SU-DHL-6 (cell line): ENCODE measurements at regions not wholly inside any gene's neighbourhood (a gene's known extent, or its start where the extent isn't known, plus 50 kb on each side); places are given as distances from the start of the nearest gene placed in this dataset.

ENCODE experiments used
- H2AFZ ChIP-seq: fragments of 200-600 bp; sonication (generic); 2 replicates; pipeline ENCODE4 v1.6.1; 2014; ENCODE audit warnings: low read depth, mild to moderate bottlenecking, moderate library complexity, mixed read lengths, antibody characterized with exemption, low read length; ENCODE audit not compliant: severe bottlenecking
- H3F3A ChIP-seq: fragments of 200-600 bp; shearing (Covaris generic); 2 replicates; pipeline ENCODE4 v1.6.0; 2016; ENCODE audit warnings: antibody characterized with exemption, mild to moderate bottlenecking; ENCODE audit not compliant: insufficient read depth
- H3K27ac ChIP-seq: fragments of 200-600 bp; sonication (generic); 2 replicates; pipeline ENCODE4 v1.5.1; 2016; ENCODE audit warnings: low read depth, mild to moderate bottlenecking, low read length, moderate library complexity, mixed read lengths
- H3K27me3 ChIP-seq: fragments of 200-600 bp; sonication (generic), shearing (Covaris generic); 2 replicates; pipeline ENCODE4 v1.6.0; 2014; ENCODE audit warnings: mild to moderate bottlenecking, low read length
- H3K36me3 ChIP-seq: fragments of 200-600 bp; sonication (generic); 2 replicates; pipeline ENCODE4 v1.6.1; 2014; ENCODE audit warnings: mild to moderate bottlenecking, low read length, mixed read lengths
- H3K4me2 ChIP-seq: fragments of 300-600, 200-600 bp; shearing (Covaris generic), sonication (generic); 2 replicates; pipeline ENCODE4 v1.6.0; 2014; ENCODE audit warnings: low read length, low read depth, mild to moderate bottlenecking; ENCODE audit not compliant: poor library complexity, severe bottlenecking
- H3K4me3 ChIP-seq: fragments of 200-600 bp; sonication (generic); 2 replicates; pipeline ENCODE4 v1.5.1; 2014; ENCODE audit warnings: antibody characterized with exemption, low read length, mild to moderate bottlenecking, mixed read lengths; ENCODE audit not compliant: insufficient read depth, poor library complexity, severe bottlenecking
- H3K79me2 ChIP-seq: fragments of 200-600 bp; sonication (generic); 2 replicates; pipeline ENCODE4 v1.6.1; 2014; ENCODE audit warnings: mild to moderate bottlenecking, low read length, moderate library complexity; ENCODE audit not compliant: insufficient read depth
- H3K9ac ChIP-seq: fragments of 200-600 bp; sonication (generic); 2 replicates; pipeline ENCODE4 v1.7.0; 2014; ENCODE audit warnings: mild to moderate bottlenecking, low read length
- H3K9me2 ChIP-seq: fragments of 200-600 bp; sonication (generic); replicated peaks from 2 replicates; pipeline ENCODE4 v1.6.1; 2014; ENCODE audit warnings: low read length; ENCODE audit not compliant: insufficient read depth
- H3K9me3 ChIP-seq: fragments of 200-600 bp; sonication (generic); 2 replicates; pipeline ENCODE4 v1.6.1; 2014; ENCODE audit warnings: low read length, mixed read lengths; ENCODE audit not compliant: insufficient read depth
- H4K20me1 ChIP-seq: fragments of 200-600 bp; sonication (generic); 2 replicates; pipeline ENCODE4 v1.6.1; 2014; ENCODE audit warnings: low read depth, mild to moderate bottlenecking, antibody characterized with exemption, low read length, moderate library complexity, mixed read lengths
- EZH2phosphoT487 ChIP-seq: fragments of 200-600 bp; sonication (generic), shearing (Covaris generic); conservative IDR thresholded peaks from 2 replicates; pipeline ENCODE4 v1.6.1; 2018; ENCODE audit warnings: mild to moderate bottlenecking, antibody characterized with exemption, low read length, moderate library complexity, mixed read lengths
- TF ChIP-seq, protein P1 (sequence below): fragments of 200-600 bp; sonication (generic); IDR thresholded peaks from one replicate; pipeline ENCODE4 v1.5.1; 2017; ENCODE audit warnings: antibody characterized with exemption, mild to moderate bottlenecking, low read length, moderate library complexity; ENCODE audit not compliant: insufficient read depth, poor library complexity, severe bottlenecking

DNA sequence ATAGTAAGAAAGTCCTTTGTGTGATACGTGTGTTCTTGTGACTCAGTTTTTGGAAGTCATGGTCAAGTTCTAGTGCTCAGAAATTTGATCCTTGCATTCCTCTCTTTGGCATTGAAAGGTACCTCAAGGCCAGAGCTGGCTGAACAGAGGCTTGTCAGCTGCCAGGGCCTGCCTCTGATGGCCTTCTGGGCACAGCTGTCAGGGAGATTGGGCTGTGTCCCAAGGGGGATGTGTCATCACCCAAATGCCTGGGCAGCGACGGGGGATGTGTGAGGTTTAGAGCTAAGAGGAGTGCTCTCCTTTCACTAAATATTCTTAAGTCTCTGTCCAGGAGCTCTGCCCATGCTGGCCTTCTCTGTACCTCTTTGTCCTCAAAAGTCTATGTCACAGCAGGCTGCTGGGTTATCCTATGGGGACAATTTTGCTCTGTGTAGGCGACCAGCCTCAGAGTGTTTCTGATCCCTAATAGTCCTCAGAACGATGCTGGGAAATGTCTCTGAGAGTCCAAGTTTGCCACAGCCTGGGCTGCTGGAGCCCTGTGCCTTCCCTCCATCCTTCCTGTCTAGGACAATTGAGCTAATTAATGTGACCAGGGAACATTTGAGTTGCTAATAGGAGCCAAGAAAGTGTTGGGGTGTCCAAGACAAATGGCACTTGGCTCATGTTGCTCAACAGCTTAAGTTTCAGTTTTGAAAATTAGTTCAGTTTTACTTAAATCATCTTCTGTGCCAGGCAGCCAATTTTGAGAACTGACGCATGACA is 115.4 kb upstream of the ZNF521 start:
- Histone ChIP-seq H3F3A (no peaks in the 10 kb centered on the region), H3K9ac (no peak overlapping the region), H3K9me3 (no peaks in the 10 kb centered on the region), H3K36me3 (no peaks in the 10 kb centered on the region), H3K79me2 (no peaks in the 10 kb centered on the region), H3K27me3 (no peaks in the 10 kb centered on the region), H2AFZ (no peak overlapping the region), H3K4me3 (no peak overlapping the region), H3K27ac (no peak overlapping the region), H3K4me2 (no peak overlapping the region), H4K20me1 (no peaks in the 10 kb centered on the region), H3K9me2 (no peaks in the 10 kb centered on the region)
- TF ChIP-seq EZH2phosphoT487, result no peak
- TF ChIP-seq, protein P1, sequence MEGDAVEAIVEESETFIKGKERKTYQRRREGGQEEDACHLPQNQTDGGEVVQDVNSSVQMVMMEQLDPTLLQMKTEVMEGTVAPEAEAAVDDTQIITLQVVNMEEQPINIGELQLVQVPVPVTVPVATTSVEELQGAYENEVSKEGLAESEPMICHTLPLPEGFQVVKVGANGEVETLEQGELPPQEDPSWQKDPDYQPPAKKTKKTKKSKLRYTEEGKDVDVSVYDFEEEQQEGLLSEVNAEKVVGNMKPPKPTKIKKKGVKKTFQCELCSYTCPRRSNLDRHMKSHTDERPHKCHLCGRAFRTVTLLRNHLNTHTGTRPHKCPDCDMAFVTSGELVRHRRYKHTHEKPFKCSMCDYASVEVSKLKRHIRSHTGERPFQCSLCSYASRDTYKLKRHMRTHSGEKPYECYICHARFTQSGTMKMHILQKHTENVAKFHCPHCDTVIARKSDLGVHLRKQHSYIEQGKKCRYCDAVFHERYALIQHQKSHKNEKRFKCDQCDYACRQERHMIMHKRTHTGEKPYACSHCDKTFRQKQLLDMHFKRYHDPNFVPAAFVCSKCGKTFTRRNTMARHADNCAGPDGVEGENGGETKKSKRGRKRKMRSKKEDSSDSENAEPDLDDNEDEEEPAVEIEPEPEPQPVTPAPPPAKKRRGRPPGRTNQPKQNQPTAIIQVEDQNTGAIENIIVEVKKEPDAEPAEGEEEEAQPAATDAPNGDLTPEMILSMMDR, result no peak

DNA sequence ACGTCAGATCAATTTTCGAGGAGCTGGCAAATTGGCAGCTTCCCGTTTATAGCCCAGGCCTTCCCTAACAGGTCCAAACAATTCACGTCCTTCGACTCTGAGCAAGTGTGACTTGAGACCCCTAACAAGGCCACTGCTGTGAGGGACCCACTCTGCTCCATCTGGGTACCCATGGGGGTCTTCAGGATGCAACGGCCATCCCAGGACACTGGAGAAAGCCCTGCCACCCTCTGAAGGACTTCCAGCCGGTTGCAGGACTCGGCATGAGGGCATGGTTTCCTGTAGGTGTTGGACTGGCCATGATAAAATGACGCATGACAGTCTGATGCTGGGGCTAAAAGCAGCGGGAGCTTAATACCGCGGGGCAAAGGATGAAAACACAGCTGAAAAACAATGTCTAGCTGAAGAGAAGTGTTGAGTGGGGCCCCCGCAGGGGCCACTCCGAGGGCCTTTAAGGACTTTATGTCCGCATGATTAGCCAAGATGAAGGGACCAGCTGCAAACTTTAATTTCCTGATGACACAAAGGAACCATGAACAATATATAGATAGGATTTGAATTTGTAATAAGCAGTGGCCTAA is 113.3 kb upstream of the ZNF521 start:
- Histone ChIP-seq H3K27me3 (no peaks in the 10 kb centered on the region), H3K27ac (no peak overlapping the region), H4K20me1 (no peaks in the 10 kb centered on the region)

DNA sequence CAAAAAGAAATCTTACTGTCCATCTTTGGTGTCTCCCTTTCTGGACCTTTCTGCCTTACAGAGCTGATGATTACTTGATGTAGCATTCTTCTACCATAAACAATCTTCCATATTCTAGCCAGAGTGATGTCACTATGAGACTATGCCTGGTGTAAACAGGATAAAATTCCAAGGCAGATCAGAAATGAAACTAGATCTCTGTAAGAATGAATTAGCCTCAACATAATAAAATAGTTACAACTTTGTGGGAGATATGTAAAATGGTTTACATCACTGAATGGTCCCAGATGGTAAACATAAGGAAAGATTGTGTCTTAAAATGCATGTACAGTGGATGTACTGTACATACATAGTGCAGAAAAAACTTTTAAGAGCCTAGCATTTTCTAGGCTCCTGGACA is 112.3 kb upstream of the ZNF521 start:
- no peak overlapping the region for H3K27ac ChIP-seq
- no peak overlapping the region for H3K4me3 ChIP-seq
- no peaks in the 10 kb centered on the region for H3F3A ChIP-seq
- no peak overlapping the region for H3K4me2 ChIP-seq
- no peaks in the 10 kb centered on the region for H3K36me3 ChIP-seq
- H3K79me2 ChIP-seq, result no peaks in the 10 kb centered on the region
- H3K9me2 ChIP-seq, result no peaks in the 10 kb centered on the region
- H3K27me3 ChIP-seq, result no peaks in the 10 kb centered on the region
- H2AFZ ChIP-seq, result no peak overlapping the region
- no peak for TF ChIP-seq EZH2phosphoT487
- TF ChIP-seq, protein P1, result no peak
- no peaks in the 10 kb centered on the region for H3K9me3 ChIP-seq
- no peaks in the 10 kb centered on the region for H4K20me1 ChIP-seq
- H3K9ac ChIP-seq, result no peak overlapping the region

More for the DNA sequence above, 113.3 kb upstream of the ZNF521 start:
- H3K9ac ChIP-seq, result no peak overlapping the region
- no peak overlapping the region for H3K4me2 ChIP-seq
- H3K4me3 ChIP-seq, result no peak overlapping the region
- no peaks in the 10 kb centered on the region for H3F3A ChIP-seq
- no peaks in the 10 kb centered on the region for H3K9me2 ChIP-seq
- H3K36me3 ChIP-seq, result no peaks in the 10 kb centered on the region
- H3K9me3 ChIP-seq, result no peaks in the 10 kb centered on the region
- H2AFZ ChIP-seq, result no peak overlapping the region
- TF ChIP-seq, protein P1, result no peak
- no peak for TF ChIP-seq EZH2phosphoT487
- H3K79me2 ChIP-seq, result no peaks in the 10 kb centered on the region
